ENCODE measurements at regions not wholly inside any gene's neighbourhood (a gene's known extent, or its start where the extent isn't known, plus 50 kb on each side); places are given as distances from the start of the nearest gene placed in this dataset.

DNA sequence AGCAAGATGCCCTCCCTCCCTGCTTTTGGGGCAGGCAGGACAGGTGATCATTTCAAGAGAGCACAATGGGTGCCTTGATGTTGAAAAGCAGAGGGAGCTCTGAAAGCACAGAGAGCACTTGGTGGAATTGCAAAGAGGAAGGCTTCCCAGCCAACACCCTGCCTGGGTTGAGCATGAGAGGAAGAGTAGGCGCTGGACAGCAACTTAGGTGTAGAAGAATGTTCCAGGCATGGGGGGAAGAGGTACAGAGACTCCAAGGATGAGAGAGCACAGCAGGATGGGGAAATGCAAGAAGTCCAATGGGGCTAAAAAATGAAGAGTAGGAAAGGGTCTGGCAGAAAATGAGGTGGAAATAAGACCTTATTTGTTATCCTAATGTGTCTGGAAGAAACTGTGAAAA is 144.8 kb downstream of the TRIM36 start:
- H3K4me3 ChIP-seq (ENCODE audit: extremely low read depth, insufficient read depth, low read length, poor library complexity, severe bottlenecking): no peak overlapping the region
- H3K27ac ChIP-seq (ENCODE audit: low read depth, low read length, severe bottlenecking): no peak overlapping the region
- WGBS, 2 experiments (ENCODE audit: insufficient coverage in 2 of 2): 80 to 100% methylated on average over 1 of the region's 1 CpG
- H3K36me3 ChIP-seq (ENCODE audit: control insufficient read depth, insufficient read depth, low read length): no peaks in the 10 kb centered on the region
- H3K4me1 ChIP-seq (ENCODE audit: control insufficient read depth, insufficient read depth, low read length, poor library complexity, severe bottlenecking): no peaks in the 10 kb centered on the region
- no peaks in the 10 kb centered on the region for H3K9me3 ChIP-seq (ENCODE audit: control insufficient read depth, low read length)

DNA sequence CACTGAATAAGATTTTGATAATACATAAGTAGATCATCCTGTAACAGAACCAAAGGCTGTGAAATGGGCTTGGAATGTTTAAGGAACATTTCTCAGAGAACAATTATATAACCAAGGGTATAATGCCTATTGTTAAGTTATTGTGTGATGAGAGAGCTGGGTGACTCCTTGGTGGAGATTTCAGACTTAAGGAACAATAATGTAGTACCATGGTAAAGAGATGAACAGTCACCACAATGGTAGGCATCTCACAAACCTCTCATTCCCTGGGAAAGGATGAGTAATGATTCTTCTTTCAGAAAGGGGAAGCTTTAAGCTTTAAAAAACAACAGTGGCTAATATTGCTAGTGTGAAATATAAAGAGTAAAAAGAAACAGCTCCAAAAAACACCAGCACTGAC is 147.4 kb downstream of the TRIM36 start:
- H3K9me3 ChIP-seq (ENCODE audit: control insufficient read depth, low read length): no peaks in the 10 kb centered on the region
- H3K4me3 ChIP-seq (ENCODE audit: extremely low read depth, insufficient read depth, low read length, poor library complexity, severe bottlenecking): no peak overlapping the region
- H3K27ac ChIP-seq (ENCODE audit: low read depth, low read length, severe bottlenecking): no peak overlapping the region
- H3K4me1 ChIP-seq (ENCODE audit: control insufficient read depth, insufficient read depth, low read length, poor library complexity, severe bottlenecking): no peaks in the 10 kb centered on the region
- H3K36me3 ChIP-seq (ENCODE audit: control insufficient read depth, insufficient read depth, low read length): no peaks in the 10 kb centered on the region

DNA sequence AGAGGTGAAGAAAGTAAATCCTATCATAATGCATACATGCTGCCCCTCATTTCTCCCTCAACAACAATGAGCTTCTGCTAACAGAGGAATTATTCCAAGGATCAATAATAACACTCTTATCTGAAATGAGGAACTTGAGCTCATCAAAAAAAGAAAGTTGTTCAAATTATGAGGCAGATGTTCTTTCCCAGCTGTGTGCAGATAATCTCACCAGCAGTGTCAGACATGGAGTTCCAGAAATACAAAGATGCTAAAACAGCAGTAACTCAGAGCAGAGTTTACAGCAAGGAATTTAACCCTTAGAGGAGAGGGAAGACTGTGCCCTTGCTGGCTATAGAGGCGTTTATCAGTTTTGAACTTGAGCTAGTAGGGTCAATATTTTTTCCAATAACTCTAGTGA is 153.1 kb downstream of the TRIM36 start:
- WGBS, 2 experiments (ENCODE audit: insufficient coverage in 2 of 2): 60% methylated on average over 1 of the region's 1 CpG; no CpG with 5 or more reads in 1 of the 2 experiments

DNA sequence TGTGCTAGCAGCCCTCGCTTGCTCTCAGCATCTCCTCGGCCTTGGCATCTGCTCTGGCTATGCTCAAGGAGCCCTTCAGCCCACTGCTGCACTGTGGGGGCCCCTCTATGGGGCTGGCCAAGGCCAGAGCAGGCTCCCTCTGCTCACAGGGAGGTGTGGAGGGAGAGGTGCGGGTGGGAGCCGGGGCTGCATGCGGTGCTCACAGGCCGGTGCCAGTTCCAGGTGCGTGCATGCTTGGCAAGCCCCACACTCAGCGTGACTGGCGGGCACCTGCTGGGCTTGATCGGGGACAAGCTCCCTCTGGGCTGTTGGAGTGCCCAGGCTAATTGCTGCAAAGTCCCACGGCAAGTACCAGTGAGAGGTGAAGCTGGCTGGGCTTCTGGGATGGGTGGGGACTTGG is 170.5 kb downstream of the TRIM36 start:
- Histone ChIP-seq H3K27ac (ENCODE audit: low read depth, low read length, severe bottlenecking) (no peak overlapping the region), H3K4me3 (ENCODE audit: extremely low read depth, insufficient read depth, low read length, poor library complexity, severe bottlenecking) (no peak overlapping the region), H3K9me3 (ENCODE audit: control insufficient read depth, low read length) (no peaks in the 10 kb centered on the region), H3K4me1 (ENCODE audit: control insufficient read depth, insufficient read depth, low read length, poor library complexity, severe bottlenecking) (no peaks in the 10 kb centered on the region), H3K36me3 (ENCODE audit: control insufficient read depth, insufficient read depth, low read length) (no peaks in the 10 kb centered on the region)
- 80% methylated on average over 1 to 7 of the region's 11 CpGs for WGBS, 2 experiments (ENCODE audit: insufficient coverage in 2 of 2)

More for the DNA sequence above, 153.1 kb downstream of the TRIM36 start:
- Histone ChIP-seq H3K9me3 (ENCODE audit: control insufficient read depth, low read length) (no peaks in the 10 kb centered on the region), H3K4me3 (ENCODE audit: extremely low read depth, insufficient read depth, low read length, poor library complexity, severe bottlenecking) (no peak overlapping the region), H3K36me3 (ENCODE audit: control insufficient read depth, insufficient read depth, low read length) (no peaks in the 10 kb centered on the region), H3K4me1 (ENCODE audit: control insufficient read depth, insufficient read depth, low read length, poor library complexity, severe bottlenecking) (no peaks in the 10 kb centered on the region), H3K27ac (ENCODE audit: low read depth, low read length, severe bottlenecking) (no peak overlapping the region)

DNA sequence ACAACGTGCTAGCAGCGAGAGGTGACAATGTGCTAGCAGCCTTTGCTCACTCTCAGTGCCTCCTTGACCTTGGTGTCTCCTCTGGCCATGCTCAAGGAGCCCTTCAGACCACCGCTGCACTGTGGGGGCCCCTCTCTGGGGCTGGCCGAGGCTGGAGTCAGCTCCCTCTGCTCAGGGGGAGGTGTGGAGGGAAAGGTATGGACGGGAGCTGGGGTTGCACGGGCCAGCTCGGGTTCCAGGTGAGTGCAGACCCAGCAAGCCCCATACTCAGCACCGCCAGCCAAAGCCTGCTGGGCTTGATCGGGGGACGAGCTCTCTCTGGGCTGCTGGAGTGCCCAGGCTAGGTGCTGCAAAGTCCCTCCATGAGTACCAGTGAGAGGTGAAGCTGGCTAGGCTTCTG is 180.2 kb downstream of the TRIM36 start:
- no peaks in the 10 kb centered on the region for H3K9me3 ChIP-seq (ENCODE audit: control insufficient read depth, low read length)

DNA sequence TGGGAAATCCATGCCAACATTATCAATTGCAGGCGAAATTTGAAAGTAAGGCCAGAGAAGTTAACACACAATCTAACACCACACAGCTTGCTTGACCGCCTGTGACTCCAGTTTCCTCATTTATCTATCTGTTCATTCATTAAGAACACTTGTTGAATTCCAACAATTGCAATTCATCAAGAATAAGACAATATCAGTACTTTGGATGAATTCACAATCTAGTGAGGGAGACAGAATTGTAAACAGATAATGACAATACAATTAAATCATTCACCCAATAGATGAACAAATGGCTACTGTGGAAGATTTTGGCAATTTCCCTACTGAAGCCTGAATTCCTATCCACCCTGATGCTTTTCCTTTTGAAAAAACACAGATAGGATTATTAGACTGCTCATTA is 181.6 kb downstream of the TRIM36 start:
- Histone ChIP-seq H3K4me1 (ENCODE audit: control insufficient read depth, insufficient read depth, low read length, poor library complexity, severe bottlenecking) (no peaks in the 10 kb centered on the region), H3K36me3 (ENCODE audit: control insufficient read depth, insufficient read depth, low read length) (no peaks in the 10 kb centered on the region)
- 92 to 93% methylated on average over 2 of the region's 2 CpGs for WGBS, 2 experiments (ENCODE audit: insufficient coverage in 2 of 2)

More for the DNA sequence above, 180.2 kb downstream of the TRIM36 start:
- no peak overlapping the region for H3K4me3 ChIP-seq (ENCODE audit: extremely low read depth, insufficient read depth, low read length, poor library complexity, severe bottlenecking)
- no peaks in the 10 kb centered on the region for H3K4me1 ChIP-seq (ENCODE audit: control insufficient read depth, insufficient read depth, low read length, poor library complexity, severe bottlenecking)
- H3K27ac ChIP-seq (ENCODE audit: low read depth, low read length, severe bottlenecking): no peak overlapping the region
- 36% methylated on average over 2 of the region's 10 CpGs; no CpG with 5 or more reads in 1 of the 2 experiments for WGBS, 2 experiments (ENCODE audit: insufficient coverage in 2 of 2)
- H3K36me3 ChIP-seq (ENCODE audit: control insufficient read depth, insufficient read depth, low read length): no peaks in the 10 kb centered on the region

DNA sequence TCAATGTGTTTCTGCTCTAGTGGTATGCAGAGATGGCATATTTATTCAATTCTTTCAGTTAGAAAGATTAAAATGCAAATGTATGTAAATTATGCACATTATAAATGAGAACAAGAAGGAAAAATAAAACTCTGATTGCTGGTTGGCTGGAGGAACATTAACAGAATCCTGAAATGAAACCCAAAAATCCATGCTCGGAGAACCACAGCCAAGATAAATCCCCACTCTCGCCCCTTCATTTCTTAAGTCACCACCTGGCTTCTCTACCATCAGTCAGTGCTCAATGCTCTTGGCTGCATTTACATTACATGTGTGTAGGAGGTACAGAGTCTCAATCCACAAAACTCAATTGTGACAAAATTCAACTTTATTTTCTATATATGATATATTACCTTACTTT is 184.9 kb downstream of the TRIM36 start:
- Histone ChIP-seq H3K36me3 (ENCODE audit: control insufficient read depth, insufficient read depth, low read length) (no peaks in the 10 kb centered on the region), H3K9me3 (ENCODE audit: control insufficient read depth, low read length) (no peaks in the 10 kb centered on the region)
- WGBS, 2 experiments (ENCODE audit: insufficient coverage in 2 of 2): 100% methylated on average over 1 of the region's 2 CpGs; no CpG with 5 or more reads in 1 of the 2 experiments

More for the DNA sequence above, 181.6 kb downstream of the TRIM36 start:
- Histone ChIP-seq H3K9me3 (ENCODE audit: control insufficient read depth, low read length) (no peaks in the 10 kb centered on the region), H3K27ac (ENCODE audit: low read depth, low read length, severe bottlenecking) (no peak overlapping the region), H3K4me3 (ENCODE audit: extremely low read depth, insufficient read depth, low read length, poor library complexity, severe bottlenecking) (no peak overlapping the region)

DNA sequence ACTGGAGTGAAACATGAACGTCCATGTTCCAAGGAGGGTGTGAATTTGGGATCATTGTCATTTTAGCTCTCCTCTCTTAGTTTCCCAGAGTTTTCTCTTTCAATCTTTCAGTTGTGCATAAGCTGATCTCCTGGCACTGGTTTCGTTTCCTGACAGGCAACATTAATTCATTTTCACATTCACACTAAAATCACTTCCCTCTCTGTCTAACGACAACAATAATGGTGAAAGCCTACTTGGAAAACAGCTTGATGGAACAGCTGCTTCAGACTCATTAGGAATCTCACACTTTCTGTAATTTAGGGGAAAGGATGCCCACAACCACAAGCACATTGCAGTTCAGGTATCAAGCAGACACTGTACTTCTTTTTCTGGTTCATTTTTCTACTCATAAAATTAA is 188.6 kb downstream of the TRIM36 start:
- Histone ChIP-seq H3K27ac (ENCODE audit: low read depth, low read length, severe bottlenecking) (no peak overlapping the region), H3K9me3 (ENCODE audit: control insufficient read depth, low read length) (no peaks in the 10 kb centered on the region), H3K4me3 (ENCODE audit: extremely low read depth, insufficient read depth, low read length, poor library complexity, severe bottlenecking) (no peak overlapping the region), H3K4me1 (ENCODE audit: control insufficient read depth, insufficient read depth, low read length, poor library complexity, severe bottlenecking) (no peaks in the 10 kb centered on the region), H3K36me3 (ENCODE audit: control insufficient read depth, insufficient read depth, low read length) (no peaks in the 10 kb centered on the region)
- WGBS, 2 experiments (ENCODE audit: insufficient coverage in 2 of 2): 71 to 77% methylated on average over 1 to 3 of the region's 3 CpGs

More for the DNA sequence above, 184.9 kb downstream of the TRIM36 start:
- no peaks in the 10 kb centered on the region for H3K4me1 ChIP-seq (ENCODE audit: control insufficient read depth, insufficient read depth, low read length, poor library complexity, severe bottlenecking)
- no peak overlapping the region for H3K27ac ChIP-seq (ENCODE audit: low read depth, low read length, severe bottlenecking)
- H3K4me3 ChIP-seq (ENCODE audit: extremely low read depth, insufficient read depth, low read length, poor library complexity, severe bottlenecking): no peak overlapping the region

DNA sequence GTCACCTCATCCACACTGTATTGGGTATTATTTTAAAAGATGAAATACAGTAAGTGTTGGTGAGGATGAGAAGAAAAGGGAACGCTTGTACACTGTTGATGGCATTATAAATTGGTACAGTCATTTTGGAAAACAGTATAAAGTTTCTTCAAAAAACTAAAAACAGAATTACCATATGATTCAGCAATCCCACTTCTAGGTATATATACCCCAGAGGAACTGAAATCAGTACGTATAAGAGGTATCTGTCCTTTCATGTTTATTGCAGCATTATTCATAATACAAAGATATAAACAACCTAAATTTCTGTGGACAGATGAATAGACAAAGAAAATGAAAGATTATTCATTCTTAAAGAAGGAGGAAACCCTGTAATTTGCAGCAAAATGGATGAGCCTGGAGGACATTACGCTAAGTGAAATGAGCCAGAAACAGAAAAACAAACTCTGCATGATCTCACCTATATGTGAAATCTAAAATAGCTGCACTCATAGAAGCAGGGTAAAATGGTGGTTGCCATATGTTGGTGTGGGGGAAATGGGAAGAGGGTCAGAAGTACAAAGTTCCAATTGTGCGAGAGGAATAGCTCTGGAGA is 191.6 kb downstream of the TRIM36 start:
- WGBS, 2 experiments (ENCODE audit: insufficient coverage in 2 of 2): no CpG with 5 or more reads among the region's 4 CpGs
- Histone ChIP-seq H3K27ac (ENCODE audit: low read depth, low read length, severe bottlenecking) (no peak overlapping the region), H3K9me3 (ENCODE audit: control insufficient read depth, low read length) (no peaks in the 10 kb centered on the region), H3K4me3 (ENCODE audit: extremely low read depth, insufficient read depth, low read length, poor library complexity, severe bottlenecking) (no peak overlapping the region), H3K4me1 (ENCODE audit: control insufficient read depth, insufficient read depth, low read length, poor library complexity, severe bottlenecking) (no peaks in the 10 kb centered on the region), H3K36me3 (ENCODE audit: control insufficient read depth, insufficient read depth, low read length) (no peaks in the 10 kb centered on the region)

DNA sequence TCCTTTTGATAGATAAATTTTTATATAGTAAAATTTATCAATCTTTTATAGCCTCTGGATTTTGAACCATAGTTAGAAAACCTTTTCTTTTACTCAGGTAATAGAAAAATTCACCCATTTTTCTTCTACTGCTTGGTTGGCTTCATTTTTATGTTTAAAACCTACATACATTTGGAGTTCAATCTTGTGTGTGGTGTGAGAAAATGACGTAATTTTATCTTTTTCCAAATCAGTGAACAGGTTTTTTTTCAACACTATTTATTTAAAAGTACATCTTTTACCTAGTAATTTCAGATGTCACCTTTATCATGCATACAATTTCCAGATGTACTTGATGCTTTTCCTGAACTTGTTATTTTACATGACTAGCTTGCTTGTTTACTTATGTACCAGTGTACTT is 200.2 kb downstream of the TRIM36 start:
- Histone ChIP-seq H3K4me1 (ENCODE audit: control insufficient read depth, insufficient read depth, low read length, poor library complexity, severe bottlenecking) (no peaks in the 10 kb centered on the region), H3K27ac (ENCODE audit: low read depth, low read length, severe bottlenecking) (no peak overlapping the region), H3K9me3 (ENCODE audit: control insufficient read depth, low read length) (no peaks in the 10 kb centered on the region), H3K4me3 (ENCODE audit: extremely low read depth, insufficient read depth, low read length, poor library complexity, severe bottlenecking) (no peak overlapping the region), H3K36me3 (ENCODE audit: control insufficient read depth, insufficient read depth, low read length) (no peaks in the 10 kb centered on the region)
- no CpG with 5 or more reads among the region's 1 CpG for WGBS, 2 experiments (ENCODE audit: insufficient coverage in 2 of 2)

DNA sequence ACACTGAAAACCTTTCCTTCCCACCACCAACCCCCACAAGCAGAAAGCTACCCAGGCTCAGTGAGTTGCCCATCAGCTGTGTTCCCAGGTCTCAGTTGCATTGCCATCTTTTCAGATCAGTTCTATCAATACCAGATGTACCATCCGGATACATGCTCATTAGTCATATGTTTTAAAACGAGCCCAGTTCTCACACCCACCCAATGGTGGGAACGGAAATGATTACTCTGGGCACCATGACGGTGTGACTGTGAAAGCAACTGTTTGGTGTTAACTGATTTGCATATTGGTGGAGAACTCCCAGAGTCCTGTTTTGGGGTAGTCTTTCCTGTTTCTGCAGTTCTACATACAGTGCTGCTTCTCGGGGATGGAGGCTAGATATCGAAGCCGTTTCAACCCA is 212.3 kb downstream of the TRIM36 start:
- WGBS, 2 experiments (ENCODE audit: insufficient coverage in 2 of 2): 87 to 94% methylated on average over 4 to 6 of the region's 7 CpGs
- Histone ChIP-seq H3K4me1 (ENCODE audit: control insufficient read depth, insufficient read depth, low read length, poor library complexity, severe bottlenecking) (no peaks in the 10 kb centered on the region), H3K27ac (ENCODE audit: low read depth, low read length, severe bottlenecking) (no peak overlapping the region), H3K9me3 (ENCODE audit: control insufficient read depth, low read length) (no peaks in the 10 kb centered on the region), H3K4me3 (ENCODE audit: extremely low read depth, insufficient read depth, low read length, poor library complexity, severe bottlenecking) (no peak overlapping the region), H3K36me3 (ENCODE audit: control insufficient read depth, insufficient read depth, low read length) (no peaks in the 10 kb centered on the region)
